Astrocyte (in vitro differentiated cells and primary cell): ENCODE measurements at regions not wholly inside any gene's neighbourhood (a gene's known extent, or its start where the extent isn't known, plus 50 kb on each side); places are given as distances from the start of the nearest gene placed in this dataset.

ENCODE experiments used
- CTCF ChIP-seq: IDR thresholded peaks from 2 replicates; pipeline ENCODE4 v1.5.1; 2011; ENCODE audit warnings: low read depth, mild to moderate bottlenecking, inconsistent platforms, low read length, moderate library complexity; ENCODE audit not compliant: insufficient read depth
- EZH2 ChIP-seq: IDR thresholded peaks from 2 replicates; pipeline ENCODE4 v1.6.1; 2012; ENCODE audit warnings: mild to moderate bottlenecking, low read length, inconsistent platforms; ENCODE audit not compliant: insufficient read depth

- TF ChIP-seq EZH2 (no peak), CTCF (no peak)
These were observed 378.0 kb downstream of the LRRC70 start for GRCh38 chr5:62956597-62956996.
